B cell (primary cell): ENCODE measurements at regions not wholly inside any gene's neighbourhood (a gene's known extent, or its start where the extent isn't known, plus 50 kb on each side); places are given as distances from the start of the nearest gene placed in this dataset.

Experiments
- CTCF ChIP-seq: fragments of 200-600 bp; IDR thresholded peaks from one replicate; pipeline ENCODE4 v1.8.0; 2022; ENCODE audit warnings: antibody characterized with exemption, mild to moderate bottlenecking
- EZH2 ChIP-seq: IDR thresholded peaks from 2 replicates; pipeline ENCODE4 v1.6.1; 2012; ENCODE audit warnings: borderline replicate concordance, low read depth, mild to moderate bottlenecking, moderate library complexity, low read length; ENCODE audit not compliant: insufficient read depth, poor library complexity, severe bottlenecking

GRCh38 chr5:156186760-156187159 is 140.2 kb upstream of the SGCD start:
- TF ChIP-seq CTCF (no peak), EZH2 (no peak)
